ENCODE measurements at regions not wholly inside any gene's neighbourhood (a gene's known extent, or its start where the extent isn't known, plus 50 kb on each side); places are given as distances from the start of the nearest gene placed in this dataset.

DNA sequence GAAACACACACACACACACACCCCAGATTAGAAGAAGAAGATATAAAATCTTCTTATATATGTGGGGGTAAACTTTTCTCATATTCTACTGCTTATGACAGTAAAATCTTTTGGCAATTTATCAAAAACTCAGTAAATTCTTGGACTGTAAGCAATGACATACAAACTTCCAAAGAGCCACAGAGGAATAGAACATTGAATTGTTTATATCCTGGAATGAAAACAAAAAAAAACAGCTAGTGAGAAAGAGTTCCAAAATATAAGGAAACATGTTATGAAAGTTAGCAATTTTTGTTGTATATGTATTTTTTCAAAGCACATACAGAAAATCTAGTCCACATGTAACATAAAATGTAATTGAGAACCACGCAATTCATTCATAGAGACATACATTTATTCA, 764.9 kb downstream of the DSC3 start:
- no peaks in the 10 kb centered on the region for H3K27me3 ChIP-seq (ENCODE audit: insufficient read depth, low read length)
- H3K79me2 ChIP-seq (ENCODE audit: insufficient read depth, low read length), result no peaks in the 10 kb centered on the region
- no peak overlapping the region for H3K4ac ChIP-seq (ENCODE audit: low read depth, low read length)
- no peaks in the 10 kb centered on the region for H3K4me1 ChIP-seq (ENCODE audit: insufficient read depth, low read length)
- TF ChIP-seq, protein P1, sequence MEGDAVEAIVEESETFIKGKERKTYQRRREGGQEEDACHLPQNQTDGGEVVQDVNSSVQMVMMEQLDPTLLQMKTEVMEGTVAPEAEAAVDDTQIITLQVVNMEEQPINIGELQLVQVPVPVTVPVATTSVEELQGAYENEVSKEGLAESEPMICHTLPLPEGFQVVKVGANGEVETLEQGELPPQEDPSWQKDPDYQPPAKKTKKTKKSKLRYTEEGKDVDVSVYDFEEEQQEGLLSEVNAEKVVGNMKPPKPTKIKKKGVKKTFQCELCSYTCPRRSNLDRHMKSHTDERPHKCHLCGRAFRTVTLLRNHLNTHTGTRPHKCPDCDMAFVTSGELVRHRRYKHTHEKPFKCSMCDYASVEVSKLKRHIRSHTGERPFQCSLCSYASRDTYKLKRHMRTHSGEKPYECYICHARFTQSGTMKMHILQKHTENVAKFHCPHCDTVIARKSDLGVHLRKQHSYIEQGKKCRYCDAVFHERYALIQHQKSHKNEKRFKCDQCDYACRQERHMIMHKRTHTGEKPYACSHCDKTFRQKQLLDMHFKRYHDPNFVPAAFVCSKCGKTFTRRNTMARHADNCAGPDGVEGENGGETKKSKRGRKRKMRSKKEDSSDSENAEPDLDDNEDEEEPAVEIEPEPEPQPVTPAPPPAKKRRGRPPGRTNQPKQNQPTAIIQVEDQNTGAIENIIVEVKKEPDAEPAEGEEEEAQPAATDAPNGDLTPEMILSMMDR (conservative IDR thresholded peaks at IDR 0.05), result no peak
- H3K9me3 ChIP-seq (ENCODE audit: control insufficient read depth, low read depth, low read length), result no peaks in the 10 kb centered on the region
- H3K23me2 ChIP-seq (ENCODE audit: insufficient read length, low read depth, low read length, poor library complexity, severe bottlenecking), result no peaks in the 10 kb centered on the region
- H2AFZ ChIP-seq (ENCODE audit: low read length), result no peak overlapping the region
- no peak overlapping the region for H3K9ac ChIP-seq (ENCODE audit: extremely low read depth, insufficient read length, low read length)
- Mint-ChIP-seq H3K4me3 (no peak overlapping the region), H3K27ac (no peak overlapping the region), H3K9me3 (no peaks in the 10 kb centered on the region), H3K36me3 (ENCODE audit: insufficient read depth in 1 of 3, low read depth in 3 of 3) (no peaks in the 10 kb centered on the region), H3K4me1 (peaks cover 0 to 4% of the 10 kb centered on the region in 2 experiments; a peak in 1 of 4 replicates), H3K27me3 (ENCODE audit: low read depth) (no peaks in the 10 kb centered on the region)
- H4K8ac ChIP-seq (replicated peaks; ENCODE audit: insufficient read length, low read depth, low read length), result no peak overlapping the region
- WGBS (ENCODE audit: extremely low coverage, insufficient read length, low lambda C conversion rate), result no CpG with 5 or more reads among the region's 1 CpG
- H3K4me2 ChIP-seq (ENCODE audit: insufficient read depth, insufficient read length, low read length), result no peak overlapping the region
- H3K18ac ChIP-seq (ENCODE audit: insufficient read length, low read depth, low read length), result no peak overlapping the region
- no peak overlapping the region for H4K5ac ChIP-seq (ENCODE audit: insufficient read length, low read depth, low read length)
- no peaks in the 10 kb centered on the region for H4K20me1 ChIP-seq (ENCODE audit: control insufficient read depth, insufficient read depth, insufficient read length)
- no peak overlapping the region for H3K14ac ChIP-seq (ENCODE audit: insufficient read depth, low read length)
- H2BK15ac ChIP-seq (ENCODE audit: low read depth, low read length), result no peak overlapping the region
- H4K91ac ChIP-seq (ENCODE audit: insufficient read length, low read depth, low read length), result no peak overlapping the region
- H2BK20ac ChIP-seq (ENCODE audit: low read depth, low read length, poor library complexity, severe bottlenecking), result no peak overlapping the region
- H2AK5ac ChIP-seq (ENCODE audit: insufficient read length, low read length), result no peak overlapping the region
- no peak for DNase-seq
- H2BK5ac ChIP-seq (ENCODE audit: insufficient read length, low read length), result no peak overlapping the region
- H3K23ac ChIP-seq (ENCODE audit: insufficient read length, low read depth, low read length), result no peak overlapping the region
- no peak overlapping the region for H3K56ac ChIP-seq (ENCODE audit: insufficient read length, low read depth, low read length)
- H3K27ac ChIP-seq (ENCODE audit: insufficient read length, low read depth, low read length), result no peak overlapping the region
- no peaks in the 10 kb centered on the region for H3K79me1 ChIP-seq (ENCODE audit: insufficient read depth, low read depth, low read length, poor library complexity, severe bottlenecking)
- no peak overlapping the region for H3T11ph ChIP-seq (ENCODE audit: low read length)
- no peak overlapping the region for H2BK12ac ChIP-seq (ENCODE audit: insufficient read length, low read depth, low read length)
- H2BK120ac ChIP-seq (ENCODE audit: low read depth, low read length, poor library complexity, severe bottlenecking), result no peak overlapping the region
